ENCODE measurements at regions not wholly inside any gene's neighbourhood (a gene's known extent, or its start where the extent isn't known, plus 50 kb on each side); places are given as distances from the start of the nearest gene placed in this dataset.

GRCh38 chr2:190789074-190790004 is 91.3 kb upstream of the GLS start:
- intact Hi-C loops (cut with micrococcal nuclease; ENCODE audit: unreplicated experiment): loop anchor here (10.0 kb wide), 1 partner anchor 175 kb away; no protein-coding TSS in a partner anchor
- no TSS peak for BruUV-seq (replicated peaks)
- ChIA-PET CTCF (no interaction called here), POLR2A (no interaction called here)
- Histone ChIP-seq H3K27ac (ENCODE audit: low read length) (no peak overlapping the region), H3K27me3 (ENCODE audit: control insufficient read depth, insufficient read depth, low read length) (no peaks in the 10 kb centered on the region), H3K4me1 (ENCODE audit: control insufficient read depth, insufficient read depth, low read length) (no peaks in the 10 kb centered on the region; the same call in 1 of the 2 replicates), H3K4me3 (ENCODE audit: low read depth in 2 of 2, low read length in 2 of 2) (no peak overlapping the region), H3K36me3 (ENCODE audit: control insufficient read depth, insufficient read depth, low read length) (no peaks in the 10 kb centered on the region), H3K9me3 (ENCODE audit: control insufficient read depth, insufficient read depth, low read depth, low read length) (no peaks in the 10 kb centered on the region)
- in situ Hi-C loops (cut with HindIII; ENCODE audit: low pct_unique_long_range_greater_than_20kb, low sequenced_read_pairs): no loop called here
- DNase-seq (ENCODE audit: low read depth, low spot score): no peak
- ATAC-seq: no peak
- TF ChIP-seq TCF7L2 (IDR thresholded peaks at IDR 0.05; ENCODE audit: low read depth, low read length): no peak
- TF ChIP-seq, protein P1, sequence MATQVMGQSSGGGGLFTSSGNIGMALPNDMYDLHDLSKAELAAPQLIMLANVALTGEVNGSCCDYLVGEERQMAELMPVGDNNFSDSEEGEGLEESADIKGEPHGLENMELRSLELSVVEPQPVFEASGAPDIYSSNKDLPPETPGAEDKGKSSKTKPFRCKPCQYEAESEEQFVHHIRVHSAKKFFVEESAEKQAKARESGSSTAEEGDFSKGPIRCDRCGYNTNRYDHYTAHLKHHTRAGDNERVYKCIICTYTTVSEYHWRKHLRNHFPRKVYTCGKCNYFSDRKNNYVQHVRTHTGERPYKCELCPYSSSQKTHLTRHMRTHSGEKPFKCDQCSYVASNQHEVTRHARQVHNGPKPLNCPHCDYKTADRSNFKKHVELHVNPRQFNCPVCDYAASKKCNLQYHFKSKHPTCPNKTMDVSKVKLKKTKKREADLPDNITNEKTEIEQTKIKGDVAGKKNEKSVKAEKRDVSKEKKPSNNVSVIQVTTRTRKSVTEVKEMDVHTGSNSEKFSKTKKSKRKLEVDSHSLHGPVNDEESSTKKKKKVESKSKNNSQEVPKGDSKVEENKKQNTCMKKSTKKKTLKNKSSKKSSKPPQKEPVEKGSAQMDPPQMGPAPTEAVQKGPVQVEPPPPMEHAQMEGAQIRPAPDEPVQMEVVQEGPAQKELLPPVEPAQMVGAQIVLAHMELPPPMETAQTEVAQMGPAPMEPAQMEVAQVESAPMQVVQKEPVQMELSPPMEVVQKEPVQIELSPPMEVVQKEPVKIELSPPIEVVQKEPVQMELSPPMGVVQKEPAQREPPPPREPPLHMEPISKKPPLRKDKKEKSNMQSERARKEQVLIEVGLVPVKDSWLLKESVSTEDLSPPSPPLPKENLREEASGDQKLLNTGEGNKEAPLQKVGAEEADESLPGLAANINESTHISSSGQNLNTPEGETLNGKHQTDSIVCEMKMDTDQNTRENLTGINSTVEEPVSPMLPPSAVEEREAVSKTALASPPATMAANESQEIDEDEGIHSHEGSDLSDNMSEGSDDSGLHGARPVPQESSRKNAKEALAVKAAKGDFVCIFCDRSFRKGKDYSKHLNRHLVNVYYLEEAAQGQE (IDR thresholded peaks at IDR 0.05; ENCODE audit: insufficient read depth in 1 of 2, low read depth in 2 of 2, low read length in 1 of 2): no peak
- TF ChIP-seq POLR2AphosphoS5 (IDR thresholded peaks at IDR 0.05; ENCODE audit: low read depth, low read length): no peak
- TF ChIP-seq SIN3A (IDR thresholded peaks at IDR 0.05; ENCODE audit: borderline replicate concordance, insufficient read depth, low read depth, low read length): no peak
- no peak for TF ChIP-seq CTCF (IDR thresholded peaks at IDR 0.05)

- no peaks in the 10 kb centered on the region; the same call in 1 of the 2 replicates for H3K4me1 ChIP-seq (ENCODE audit: control insufficient read depth, insufficient read depth, low read length)
- CTCF ChIA-PET: no interaction called here
Measured at GRCh38 chr2:190791347-190791975, 89.2 kb upstream of the GLS start.

More at GRCh38 chr2:190791347-190791975, 89.2 kb upstream of the GLS start:
- TF ChIP-seq SIN3A (IDR thresholded peaks at IDR 0.05; ENCODE audit: borderline replicate concordance, insufficient read depth, low read depth, low read length) (no peak), POLR2AphosphoS5 (IDR thresholded peaks at IDR 0.05; ENCODE audit: low read depth, low read length) (no peak), TCF7L2 (IDR thresholded peaks at IDR 0.05; ENCODE audit: low read depth, low read length) (no peak), CTCF (IDR thresholded peaks at IDR 0.05) (no peak)
- TF ChIP-seq, protein P1 (IDR thresholded peaks at IDR 0.05; ENCODE audit: insufficient read depth in 1 of 2, low read depth in 2 of 2, low read length in 1 of 2): no peak
- ATAC-seq (no peak), DNase-seq (ENCODE audit: low read depth, low spot score) (no peak)
- Histone ChIP-seq H3K4me3 (ENCODE audit: low read depth in 2 of 2, low read length in 2 of 2) (no peak overlapping the region), H3K36me3 (ENCODE audit: control insufficient read depth, insufficient read depth, low read length) (no peaks in the 10 kb centered on the region), H3K9me3 (ENCODE audit: control insufficient read depth, insufficient read depth, low read depth, low read length) (no peaks in the 10 kb centered on the region), H3K27me3 (ENCODE audit: control insufficient read depth, insufficient read depth, low read length) (no peaks in the 10 kb centered on the region), H3K27ac (ENCODE audit: low read length) (no peak overlapping the region)
- in situ Hi-C loops (cut with HindIII; ENCODE audit: low pct_unique_long_range_greater_than_20kb, low sequenced_read_pairs) (no loop called here), intact Hi-C loops (cut with micrococcal nuclease; ENCODE audit: unreplicated experiment) (no loop called here)
- no TSS peak for BruUV-seq (replicated peaks)
- POLR2A ChIA-PET: no interaction called here

Data from Panc1 (cell line).